ENCODE measurements at regions not wholly inside any gene's neighbourhood (a gene's known extent, or its start where the extent isn't known, plus 50 kb on each side); places are given as distances from the start of the nearest gene placed in this dataset.

DNA sequence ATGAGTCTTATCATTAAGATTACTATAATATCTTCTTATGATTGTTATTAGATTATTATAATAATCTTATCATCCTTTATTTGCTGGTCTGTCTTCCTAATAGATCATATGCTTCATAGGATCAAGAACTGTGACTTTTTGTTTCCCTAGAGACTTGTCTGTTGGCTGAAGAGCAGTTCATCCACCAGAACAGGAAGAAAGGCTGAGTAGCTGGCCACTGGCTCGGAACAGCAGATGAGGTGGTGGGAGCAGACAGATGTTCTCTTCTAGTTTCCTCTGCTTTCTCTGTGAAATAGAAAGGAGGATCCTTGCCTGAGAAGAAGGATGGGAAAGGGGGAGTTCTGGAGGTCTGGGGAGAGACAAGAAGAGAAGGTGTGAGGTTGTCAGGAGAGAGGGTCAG, 120.0 kb downstream of the CCNA1 start:
- no peak for DNase-seq (ENCODE audit: low spot score)

- DNase-seq (ENCODE audit: low spot score): no peak
These were observed 120.3 kb upstream of the SERTM1 start for GRCh38 chr13:36553491-36553890.

DNA sequence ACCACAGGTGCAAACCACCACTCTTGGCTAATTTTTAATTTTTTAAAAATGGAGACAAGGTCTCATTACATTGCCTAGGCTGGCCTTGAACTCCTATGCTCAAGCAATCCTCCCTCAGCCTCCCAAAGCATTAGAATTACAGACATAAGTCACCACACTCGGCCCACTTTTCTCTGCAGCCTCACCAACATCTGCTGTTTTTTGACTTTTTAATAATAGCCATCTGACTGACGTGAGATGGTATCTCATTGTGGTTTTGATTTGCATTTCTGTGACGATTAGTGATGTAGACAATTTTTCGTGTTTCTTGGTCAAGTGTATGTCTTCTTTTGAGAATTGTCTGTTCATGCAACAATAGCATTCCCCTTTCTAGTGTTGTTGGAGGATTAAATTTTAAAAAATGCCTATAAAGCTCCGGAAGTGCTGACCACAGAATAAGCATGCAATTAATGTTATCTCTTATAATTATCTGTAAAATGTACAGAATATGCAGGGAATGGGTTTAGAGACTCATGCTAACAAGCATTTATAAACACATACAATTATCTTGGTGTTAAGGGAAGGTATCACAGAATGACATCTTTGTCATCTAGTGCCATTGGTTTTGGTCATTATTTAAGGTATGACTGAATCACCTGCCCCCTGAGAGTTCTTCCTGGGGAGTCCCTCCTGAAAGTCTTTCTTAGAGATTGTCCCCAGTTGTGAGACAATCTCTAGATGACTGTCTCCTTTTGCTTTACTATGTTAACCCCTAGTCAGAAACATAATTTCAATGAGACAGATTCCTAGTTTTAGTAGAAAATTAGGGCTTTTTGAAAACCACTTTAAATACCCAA, 118.5 kb upstream of the SERTM1 start:
- DNase-seq (ENCODE audit: low spot score): no peak

GRCh38 chr13:36559375-36559774, 114.4 kb upstream of the SERTM1 start:
- DNase-seq (ENCODE audit: low spot score): no peak

GRCh38 chr13:36567485-36567884, 106.3 kb upstream of the SERTM1 start:
- no peak for DNase-seq (ENCODE audit: low spot score)

GRCh38 chr13:36570489-36570888, 103.3 kb upstream of the SERTM1 start:
- no peak for DNase-seq (ENCODE audit: low spot score)

DNA sequence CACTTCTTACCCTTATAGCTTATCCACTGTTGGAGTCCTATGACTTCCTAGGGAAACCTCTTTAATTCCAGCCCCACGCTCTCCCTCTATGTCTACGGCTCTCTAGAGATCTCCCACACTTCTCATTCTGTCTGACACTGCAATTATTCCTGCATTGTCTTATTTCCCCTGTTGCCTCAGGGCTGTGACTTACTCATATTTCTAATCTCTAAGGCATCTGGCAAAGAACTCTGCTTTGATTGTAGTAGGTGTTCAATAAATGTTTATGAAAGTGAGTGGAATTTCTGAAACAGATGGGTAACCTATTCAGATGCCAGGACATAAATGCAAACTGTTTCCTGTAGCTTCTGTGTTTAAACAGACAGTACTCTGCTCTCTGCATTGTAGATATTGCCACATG, 102.4 kb upstream of the SERTM1 start:
- DNase-seq (ENCODE audit: low spot score): no peak

GRCh38 chr13:36582977-36583376, 90.8 kb upstream of the SERTM1 start:
- DNase-seq (ENCODE audit: low spot score): no peak

DNA sequence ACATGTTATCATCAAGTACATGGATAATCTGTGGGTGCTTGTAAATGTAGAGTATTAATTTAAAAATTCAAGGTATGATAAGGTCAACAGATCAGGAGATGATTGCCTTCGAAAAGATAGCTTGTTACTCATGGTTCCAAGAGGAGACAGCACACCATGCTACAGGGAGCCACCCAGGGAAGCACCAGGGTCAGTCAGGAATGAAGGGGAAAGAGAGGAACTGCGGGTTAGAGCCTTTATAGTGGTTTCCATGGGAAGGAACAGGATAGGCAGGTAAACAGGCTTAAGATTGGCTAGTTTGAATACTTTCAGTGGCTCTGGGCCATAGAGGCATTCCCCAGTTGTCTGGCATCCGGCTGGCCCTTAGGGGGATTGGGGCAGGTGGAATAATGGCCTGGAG, 74.2 kb upstream of the SERTM1 start:
- DNase-seq (ENCODE audit: low spot score): no peak

DNA sequence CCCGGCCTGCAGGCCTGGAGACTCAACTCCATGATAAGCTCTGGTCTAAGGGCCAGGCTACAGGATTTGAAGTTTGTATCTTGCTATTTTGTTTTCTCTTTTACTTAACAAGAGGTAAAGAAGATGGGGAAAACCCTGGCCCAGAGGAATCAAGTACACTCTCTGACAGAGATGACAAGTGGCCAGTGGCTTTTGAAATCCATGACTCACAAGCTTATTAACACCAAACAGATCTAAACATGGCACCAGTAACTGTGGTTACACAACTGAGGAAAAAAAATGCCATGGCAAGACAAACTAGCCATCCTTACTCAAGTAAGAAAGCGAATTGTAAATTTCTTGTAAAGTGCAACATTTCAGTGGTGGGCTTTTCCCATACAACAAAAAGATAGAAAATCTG, 72.6 kb upstream of the SERTM1 start:
- peak; percentile 2 for DNase-seq (ENCODE audit: low spot score)

- DNase-seq (ENCODE audit: low spot score): no peak
These were observed 67.8 kb upstream of the SERTM1 start for GRCh38 chr13:36606060-36606459.

DNA sequence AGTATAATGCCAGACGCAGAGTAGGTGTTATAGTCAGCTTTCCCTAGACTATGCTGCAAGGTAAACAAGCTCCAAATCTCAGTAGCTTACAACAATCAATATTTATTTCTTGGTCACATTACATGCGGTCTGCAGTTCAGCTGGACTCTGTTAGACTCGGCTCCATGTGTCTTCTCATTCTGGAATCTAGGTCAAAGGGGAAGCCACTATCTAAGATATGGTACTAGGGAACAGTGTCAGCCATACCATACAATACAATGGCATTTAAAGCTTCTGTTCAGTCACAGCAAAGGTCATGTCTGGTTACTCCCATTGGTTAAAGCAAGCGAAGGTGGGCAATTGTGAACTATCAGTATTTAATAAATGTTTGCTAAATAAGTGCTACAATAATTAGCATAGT, 65.3 kb upstream of the SERTM1 start:
- DNase-seq (ENCODE audit: low spot score): no peak

DNA sequence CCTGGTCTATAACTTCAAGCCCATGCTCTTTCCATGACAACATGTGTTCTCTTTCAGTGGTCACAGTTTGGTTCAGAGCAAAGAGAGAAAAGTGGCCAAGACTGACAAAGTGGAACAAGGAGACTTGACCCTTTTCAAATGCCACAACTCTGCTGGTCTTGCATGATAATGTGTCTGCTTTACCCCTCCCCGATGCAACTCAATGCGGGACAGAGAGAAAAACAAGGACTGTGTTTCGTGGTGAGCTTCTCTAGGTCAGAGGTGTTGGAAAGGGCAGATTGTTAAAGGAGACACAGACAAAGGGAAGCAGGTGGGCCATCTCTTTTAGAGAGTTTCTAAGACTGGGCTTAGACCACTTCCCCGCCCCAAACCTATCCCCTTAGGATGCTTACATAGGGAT, 61.6 kb upstream of the SERTM1 start:
- no peak for DNase-seq (ENCODE audit: low spot score)

DNA sequence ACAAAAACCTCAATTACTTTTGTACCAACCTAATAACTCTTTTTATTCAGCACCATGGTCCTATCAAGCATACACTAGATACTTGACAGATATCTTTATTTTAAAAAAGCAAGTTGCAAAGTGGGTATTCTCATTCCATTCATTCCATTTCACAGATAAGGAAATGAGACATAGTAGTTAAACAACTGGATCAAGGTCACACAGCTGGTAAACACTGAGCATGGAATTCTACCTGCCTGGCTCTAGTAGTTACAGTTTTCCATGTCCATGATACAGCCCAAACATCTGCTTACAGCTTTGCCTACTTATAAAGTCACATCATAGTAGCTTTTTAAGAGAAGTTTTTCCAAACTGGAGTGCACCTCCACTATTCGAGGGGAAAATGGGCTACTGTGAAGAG, 57.1 kb upstream of the SERTM1 start:
- DNase-seq (ENCODE audit: low spot score): no peak

DNA sequence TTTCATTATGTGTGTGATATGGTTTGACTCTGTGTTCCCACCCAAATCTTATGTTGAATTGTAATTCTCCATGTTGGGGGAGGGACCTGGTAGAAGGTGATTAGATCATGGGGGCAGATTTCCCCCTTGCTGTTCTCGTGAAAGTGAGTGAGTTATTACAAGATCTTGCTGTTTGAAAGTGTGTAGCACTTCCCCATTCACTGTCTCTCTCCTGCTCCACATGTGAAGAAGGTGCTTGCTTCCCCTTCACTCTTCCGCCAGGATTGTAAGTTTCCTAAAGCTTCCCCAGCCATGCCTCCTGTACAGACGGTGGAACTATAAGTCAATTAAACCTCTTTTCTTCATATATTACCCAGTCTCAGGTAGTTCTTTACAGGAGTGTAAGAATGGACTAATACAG, 54.3 kb upstream of the SERTM1 start:
- DNase-seq (ENCODE audit: low spot score): no peak
